GM23338 (cell line): ENCODE measurements at regions not wholly inside any gene's neighbourhood (a gene's known extent, or its start where the extent isn't known, plus 50 kb on each side); places are given as distances from the start of the nearest gene placed in this dataset. TPM values are rescaled to one million over a fixed set of nuclear protein-coding genes. Genes with fewer than 3 reads are reported as not detected.

Source experiments
- small RNA-seq: library from RNA; depleted of rRNA; stranded (forward); fragments of <200 nt; gene quantifications from one replicate; pipeline ENCODE3, GENCODE V24; 2014; ENCODE audit warnings: low replicate concordance

Small RNAs in the stretch of these regions (small RNA-seq; reads per million reads assigned to genes)
- gene RN7SKP35 = not detected
